Right renal pelvis (tissue), 4 donors: ENCODE measurements at regions not wholly inside any gene's neighbourhood (a gene's known extent, or its start where the extent isn't known, plus 50 kb on each side); places are given as distances from the start of the nearest gene placed in this dataset.

Experiments
- DNase-seq, 4 donors: peaks; one replicate each; pipeline ENCODE4 v3.0.0-alpha.2; 2013; ENCODE audit warnings: low read depth in 4 of 4, low spot score in 3 of 4, missing footprints in 1 of 4

- DNase-seq: no peak
These were observed 266.7 kb downstream of the HAUS1 start for GRCh38 chr18:46370898-46371297.

- DNase-seq: no peak
These were observed 268.5 kb downstream of the HAUS1 start for GRCh38 chr18:46372670-46373069.

GRCh38 chr18:46373131-46373530 lies 268.9 kb downstream of the HAUS1 start:
- DNase-seq: no peak

GRCh38 chr18:46373791-46374190 lies 269.6 kb downstream of the HAUS1 start:
- DNase-seq: no peak

- DNase-seq: no peak
These were observed 270.7 kb downstream of the HAUS1 start for GRCh38 chr18:46374850-46375249.

GRCh38 chr18:46377557-46377956 lies 273.4 kb downstream of the HAUS1 start:
- no peak for DNase-seq

- DNase-seq: no peak
These were observed 274.1 kb downstream of the HAUS1 start for GRCh38 chr18:46378126-46378863.

- DNase-seq: no peak
These were observed 274.7 kb downstream of the HAUS1 start for GRCh38 chr18:46378864-46379207.

- DNase-seq: no peak
These were observed 275.3 kb downstream of the HAUS1 start for GRCh38 chr18:46379323-46379950.

GRCh38 chr18:46385124-46385523 lies 271.9 kb downstream of the LOXHD1 start:
- no peak for DNase-seq

- DNase-seq: no peak
These were observed 270.2 kb downstream of the LOXHD1 start for GRCh38 chr18:46386788-46387187.

GRCh38 chr18:46387441-46388131 lies 269.4 kb downstream of the LOXHD1 start:
- no peak for DNase-seq

GRCh38 chr18:46388286-46388685 lies 268.7 kb downstream of the LOXHD1 start:
- no peak for DNase-seq

GRCh38 chr18:46392576-46392975 lies 264.4 kb downstream of the LOXHD1 start:
- no peak for DNase-seq

GRCh38 chr18:46393230-46393629 lies 263.8 kb downstream of the LOXHD1 start:
- no peak for DNase-seq

- no peak for DNase-seq
These were observed 263.1 kb downstream of the LOXHD1 start for GRCh38 chr18:46393961-46394360.

- DNase-seq: no peak
These were observed 261.2 kb downstream of the LOXHD1 start for GRCh38 chr18:46395795-46396194.

GRCh38 chr18:46397174-46397573 lies 259.8 kb downstream of the LOXHD1 start:
- no peak for DNase-seq

- no peak for DNase-seq
These were observed 259.0 kb downstream of the LOXHD1 start for GRCh38 chr18:46398005-46398404.

GRCh38 chr18:46398625-46399024 lies 258.4 kb downstream of the LOXHD1 start:
- no peak for DNase-seq

GRCh38 chr18:46399303-46399702 lies 257.7 kb downstream of the LOXHD1 start:
- no peak for DNase-seq

- no peak for DNase-seq
These were observed 256.6 kb downstream of the LOXHD1 start for GRCh38 chr18:46400449-46400848.
